Endothelial cell of umbilical vein (primary cell): ENCODE measurements at regions not wholly inside any gene's neighbourhood (a gene's known extent, or its start where the extent isn't known, plus 50 kb on each side); places are given as distances from the start of the nearest gene placed in this dataset.

ENCODE experiments used
- BruUV-seq: library from RNA; stranded (reverse); fragments of 400-500 nt; replicated peaks from 2 replicates; lab custom pipeline; 2021; lab: Mats Ljungman, UMichigan
- CTCF ChIA-PET: fragments of 300-600, 350-600 bp; sonication (Branson Sonifier 250); formaldehyde crosslinking; loops from one replicate; lab custom pipeline; 2021; ENCODE audit warnings: antibody characterized with exemption, inconsistent platforms; lab: Charles Lee
- POLR2A ChIA-PET: fragments of 300-600, 350-600 bp; sonication (Branson Sonifier 250); formaldehyde crosslinking; loops from one replicate; lab custom pipeline; 2021; ENCODE audit warnings: antibody characterized with exemption, inconsistent platforms; lab: Charles Lee
- DNase-seq: peaks from one replicate; pipeline ENCODE4 v3.0.0-alpha.2; 2011; ENCODE audit warnings: low read depth, low spot score
- FAIRE-seq: peaks from 2 replicates; lab custom pipeline; 2011; peaks lifted over from hg19 to GRCh38; lab: Jason Lieb, UNC
- H2AFZ ChIP-seq: 2 replicates; pipeline ENCODE4 v1.6.0; 2012; ENCODE audit warnings: low read depth, low read length, control low read depth, inconsistent platforms
- H3K27ac ChIP-seq: 2 replicates; pipeline ENCODE4 v1.5.1; 2011; ENCODE audit warnings: low read depth, mild to moderate bottlenecking, control low read depth, low read length, moderate library complexity; ENCODE audit not compliant: insufficient read depth
- H3K27me3 ChIP-seq, 2 experiments: 2 replicates each; pipeline versions ENCODE4 v1.6.0 to v1.6.1; 2011; ENCODE audit warnings: low read length in 2 of 2, mixed read lengths in 1 of 2; ENCODE audit not compliant: control insufficient read depth in 2 of 2, insufficient read depth in 2 of 2
- H3K36me3 ChIP-seq, 2 experiments: 2 replicates in 1 of 2; 3 replicates in 1 of 2; pipeline ENCODE4 v1.5.1; 2011; ENCODE audit warnings: low read length in 2 of 2, mild to moderate bottlenecking in 1 of 2, moderate library complexity in 1 of 2; ENCODE audit not compliant: control insufficient read depth in 2 of 2, insufficient read depth in 2 of 2; ENCODE audit errors: extremely low read depth in 1 of 2
- H3K4me1 ChIP-seq: 3 replicates; pipeline ENCODE4 v1.5.1; 2011; ENCODE audit warnings: mild to moderate bottlenecking, low read length; ENCODE audit not compliant: control insufficient read depth, insufficient read depth; ENCODE audit errors: extremely low read depth
- H3K4me2 ChIP-seq: 2 replicates; pipeline ENCODE4 v1.6.1; 2011; ENCODE audit warnings: low read length, control low read depth, mixed read lengths; ENCODE audit not compliant: insufficient read depth
- H3K4me3 ChIP-seq, 3 experiments: fragments of 200-600 bp in 1 of 3; sonication (generic), shearing (Covaris generic) in 1 of 3; replicated peaks in 1 of 3; 2 replicates each; pipeline ENCODE4 v1.5.1; 2011 to 2016; ENCODE audit warnings: control low read depth in 3 of 3, low read length in 3 of 3, mild to moderate bottlenecking in 2 of 3, inconsistent platforms in 1 of 3, low read depth in 1 of 3, moderate library complexity in 1 of 3; ENCODE audit not compliant: insufficient read depth in 1 of 3
- H3K79me2 ChIP-seq: 2 replicates; pipeline ENCODE4 v1.6.0; 2012; ENCODE audit warnings: low read length, inconsistent platforms; ENCODE audit not compliant: control insufficient read depth, insufficient read depth
- H3K9ac ChIP-seq: replicated peaks from 2 replicates; pipeline ENCODE3; 2011; ENCODE audit warnings: low read length, control low read depth; ENCODE audit not compliant: insufficient read depth; ENCODE audit errors: extremely low read depth
- H3K9me1 ChIP-seq: replicated peaks from 3 replicates; pipeline ENCODE4 v1.6.0; 2011; ENCODE audit warnings: mild to moderate bottlenecking, low read length; ENCODE audit not compliant: control insufficient read depth, insufficient read depth; ENCODE audit errors: extremely low read depth
- H3K9me3 ChIP-seq: replicated peaks from 2 replicates; pipeline ENCODE4 v1.5.1; 2012; ENCODE audit warnings: low read length, inconsistent platforms; ENCODE audit not compliant: control insufficient read depth, insufficient read depth
- H4K20me1 ChIP-seq: replicated peaks from 2 replicates; pipeline ENCODE3; 2011; ENCODE audit warnings: mild to moderate bottlenecking, low read length; ENCODE audit not compliant: control insufficient read depth, insufficient read depth; ENCODE audit errors: extremely low read depth
- FOS ChIP-seq: IDR thresholded peaks from 2 replicates; pipeline ENCODE4 v1.6.1; 2011; ENCODE audit warnings: mild to moderate bottlenecking, low read length, moderate library complexity, borderline replicate concordance; ENCODE audit not compliant: insufficient read depth
- GATA2 ChIP-seq: IDR thresholded peaks from 2 replicates; pipeline ENCODE4 v1.7.0; 2011; ENCODE audit warnings: low read depth, mild to moderate bottlenecking, moderate library complexity, mixed read lengths, low read length; ENCODE audit not compliant: insufficient read length, insufficient read depth
- MYC ChIP-seq: IDR thresholded peaks from one replicate; pipeline ENCODE4 v1.6.1; 2011; ENCODE audit warnings: mild to moderate bottlenecking, low read depth, low read length
- POLR2A ChIP-seq: IDR thresholded peaks from 2 replicates; pipeline ENCODE4 v1.6.1; 2012; ENCODE audit warnings: low read depth, mild to moderate bottlenecking, control low read depth, low read length
- POLR2AphosphoS5 ChIP-seq: IDR thresholded peaks from 2 replicates; pipeline ENCODE4 v1.6.1; 2012; ENCODE audit warnings: low read depth, mild to moderate bottlenecking, control low read depth, low read length, moderate library complexity; ENCODE audit not compliant: insufficient read depth
- dilution Hi-C: fragments of 300-500 bp; cut with MboI; formaldehyde crosslinking; loops from one replicate; pipeline ENCODE4 v1.15.0; 2019; ENCODE audit warnings: low sequenced_read_pairs; ENCODE audit not compliant: extremely low pct_ligation_motif_present
- intact Hi-C: fragments of 100-400 bp; cut with micrococcal nuclease; formaldehyde crosslinking; loops from one replicate; pipeline ENCODE4 v1.10.0; 2022
- TF ChIP-seq, protein P1 (sequence below), 2 donors: IDR thresholded peaks; 1 replicate in 1 of 2; 2 replicates in 1 of 2; pipeline ENCODE4 v1.5.1; 2011; ENCODE audit warnings: low read length in 2 of 2, mild to moderate bottlenecking in 2 of 2, moderate library complexity in 2 of 2, control low read depth in 1 of 2, inconsistent platforms in 1 of 2, low read depth in 1 of 2; ENCODE audit not compliant: insufficient read depth in 1 of 2; ENCODE audit errors: extremely low read depth in 1 of 2
- TF ChIP-seq, protein P2 (sequence below): IDR thresholded peaks from 2 replicates; pipeline ENCODE4 v1.6.1; 2011; ENCODE audit not compliant: insufficient read depth, insufficient read length

GRCh38 chr12:61348871-61349270, 911.3 kb upstream of the USP15 start:
- Histone ChIP-seq H2AFZ (no peak overlapping the region), H3K79me2 (no peaks in the 10 kb centered on the region), H3K9me3 (peaks cover 2% of the 10 kb centered on the region), H3K4me1 (no peaks in the 10 kb centered on the region), H3K27ac (no peak overlapping the region), H3K4me3 (no peak overlapping the region), H3K9me1 (no peaks in the 10 kb centered on the region), H4K20me1 (no peaks in the 10 kb centered on the region), H3K9ac (no peak overlapping the region), H3K27me3 (no peaks in the 10 kb centered on the region), H3K36me3 (no peaks in the 10 kb centered on the region), H3K4me2 (no peak overlapping the region)
- intact Hi-C loops, result no loop called here
- ChIA-PET POLR2A (no interaction called here), CTCF (no interaction called here)
- BruUV-seq, result no TSS peak
- dilution Hi-C loops, result no loop called here
- FAIRE-seq (no peak), DNase-seq (no peak)
- TF ChIP-seq MYC, result no peak

DNA sequence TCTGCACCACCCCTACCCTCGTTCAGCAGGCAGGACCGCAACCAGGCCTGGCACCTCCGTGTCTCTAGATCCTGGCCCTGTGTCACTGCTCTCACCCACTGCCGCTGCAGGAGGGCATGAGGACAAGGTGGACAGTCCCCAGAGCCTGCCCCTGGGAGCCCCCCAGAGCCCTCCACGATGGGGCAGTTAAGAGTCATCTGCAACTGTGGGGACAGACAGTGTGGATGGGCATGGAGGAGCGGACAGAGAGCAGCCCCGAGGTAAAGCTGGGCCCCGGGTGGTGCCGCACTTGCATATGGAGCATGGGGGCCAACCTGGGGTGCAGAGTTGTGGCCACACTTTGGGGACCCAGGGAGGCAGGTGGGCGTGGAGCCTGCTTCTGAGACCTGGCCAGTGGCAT, 905.1 kb upstream of the USP15 start:
- no peak overlapping the region for H3K27ac ChIP-seq
- no peak overlapping the region for H3K4me3 ChIP-seq
- H4K20me1 ChIP-seq, result no peaks in the 10 kb centered on the region
- no TSS peak for BruUV-seq
- intact Hi-C loops, result no loop called here
- no peaks in the 10 kb centered on the region for H3K27me3 ChIP-seq
- H3K36me3 ChIP-seq, result no peaks in the 10 kb centered on the region
- no peaks in the 10 kb centered on the region for H3K9me1 ChIP-seq
- DNase-seq, result no peak
- no peak overlapping the region for H3K9ac ChIP-seq
- H3K4me1 ChIP-seq, result no peaks in the 10 kb centered on the region
- dilution Hi-C loops, result no loop called here
- CTCF ChIA-PET, result no interaction called here
- FAIRE-seq, result no peak
- H2AFZ ChIP-seq, result no peak overlapping the region
- POLR2A ChIA-PET, result no interaction called here
- H3K9me3 ChIP-seq, result peaks cover 6% of the 10 kb centered on the region
- H3K4me2 ChIP-seq, result no peak overlapping the region
- no peaks in the 10 kb centered on the region for H3K79me2 ChIP-seq
- TF ChIP-seq GATA2, result no peak
- no peak for TF ChIP-seq FOS
- no peak for TF ChIP-seq MYC
- TF ChIP-seq, protein P1, sequence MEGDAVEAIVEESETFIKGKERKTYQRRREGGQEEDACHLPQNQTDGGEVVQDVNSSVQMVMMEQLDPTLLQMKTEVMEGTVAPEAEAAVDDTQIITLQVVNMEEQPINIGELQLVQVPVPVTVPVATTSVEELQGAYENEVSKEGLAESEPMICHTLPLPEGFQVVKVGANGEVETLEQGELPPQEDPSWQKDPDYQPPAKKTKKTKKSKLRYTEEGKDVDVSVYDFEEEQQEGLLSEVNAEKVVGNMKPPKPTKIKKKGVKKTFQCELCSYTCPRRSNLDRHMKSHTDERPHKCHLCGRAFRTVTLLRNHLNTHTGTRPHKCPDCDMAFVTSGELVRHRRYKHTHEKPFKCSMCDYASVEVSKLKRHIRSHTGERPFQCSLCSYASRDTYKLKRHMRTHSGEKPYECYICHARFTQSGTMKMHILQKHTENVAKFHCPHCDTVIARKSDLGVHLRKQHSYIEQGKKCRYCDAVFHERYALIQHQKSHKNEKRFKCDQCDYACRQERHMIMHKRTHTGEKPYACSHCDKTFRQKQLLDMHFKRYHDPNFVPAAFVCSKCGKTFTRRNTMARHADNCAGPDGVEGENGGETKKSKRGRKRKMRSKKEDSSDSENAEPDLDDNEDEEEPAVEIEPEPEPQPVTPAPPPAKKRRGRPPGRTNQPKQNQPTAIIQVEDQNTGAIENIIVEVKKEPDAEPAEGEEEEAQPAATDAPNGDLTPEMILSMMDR (IDR thresholded peaks at IDR 0.05; ENCODE audit: extremely low read depth in 1 of 2, insufficient read depth in 1 of 2, low read depth in 1 of 2, low read length in 2 of 2), result no peak
- TF ChIP-seq, protein P2, sequence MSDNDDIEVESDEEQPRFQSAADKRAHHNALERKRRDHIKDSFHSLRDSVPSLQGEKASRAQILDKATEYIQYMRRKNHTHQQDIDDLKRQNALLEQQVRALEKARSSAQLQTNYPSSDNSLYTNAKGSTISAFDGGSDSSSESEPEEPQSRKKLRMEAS, result no peak
- no peak for TF ChIP-seq POLR2AphosphoS5
- no peak for TF ChIP-seq POLR2A
